GM20000 (cell line): ENCODE measurements at regions not wholly inside any gene's neighbourhood (a gene's known extent, or its start where the extent isn't known, plus 50 kb on each side); places are given as distances from the start of the nearest gene placed in this dataset.

Experiments used
- DNase-seq: peaks from one replicate; pipeline ENCODE4 v3.0.0; 2012; ENCODE audit warnings: low spot score
- TF ChIP-seq, protein P1 (sequence below): IDR thresholded peaks from 2 replicates; pipeline ENCODE4 v1.5.1; 2012; ENCODE audit warnings: mild to moderate bottlenecking, control low read depth; ENCODE audit errors: extremely low read depth, missing control alignments

DNA sequence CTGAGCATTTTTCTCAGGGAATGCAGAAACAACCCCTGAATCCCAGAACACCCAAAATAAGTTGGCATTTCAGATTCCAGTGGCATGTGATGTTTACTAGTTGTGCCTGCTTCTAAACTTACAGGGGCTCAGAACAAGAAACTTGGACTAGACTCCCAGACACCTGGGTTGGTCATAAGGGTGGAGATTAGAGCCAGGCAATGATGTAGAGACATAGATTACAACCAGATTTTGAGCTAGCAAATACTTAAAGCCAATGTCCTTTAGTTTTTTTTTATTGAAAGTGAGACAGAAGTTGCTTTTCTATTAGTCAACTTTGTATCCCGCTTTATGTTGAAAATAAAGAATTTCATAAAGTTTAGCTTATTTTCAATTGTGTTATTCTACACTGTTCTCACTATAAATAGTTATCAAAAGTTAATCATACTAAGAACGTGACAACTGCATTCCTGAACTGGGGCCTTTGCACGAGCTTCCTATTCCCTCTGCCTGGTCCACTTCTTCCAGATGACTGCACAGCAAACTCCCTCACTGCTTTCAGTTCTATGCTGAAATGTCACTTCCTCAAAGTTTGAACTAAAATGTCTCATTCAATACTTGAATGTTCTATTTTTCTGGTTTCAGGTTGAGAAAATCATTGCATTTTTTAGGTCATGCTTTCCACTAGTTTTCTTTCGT, 224.7 kb upstream of the PPP1R2C start:
- TF ChIP-seq, protein P1, sequence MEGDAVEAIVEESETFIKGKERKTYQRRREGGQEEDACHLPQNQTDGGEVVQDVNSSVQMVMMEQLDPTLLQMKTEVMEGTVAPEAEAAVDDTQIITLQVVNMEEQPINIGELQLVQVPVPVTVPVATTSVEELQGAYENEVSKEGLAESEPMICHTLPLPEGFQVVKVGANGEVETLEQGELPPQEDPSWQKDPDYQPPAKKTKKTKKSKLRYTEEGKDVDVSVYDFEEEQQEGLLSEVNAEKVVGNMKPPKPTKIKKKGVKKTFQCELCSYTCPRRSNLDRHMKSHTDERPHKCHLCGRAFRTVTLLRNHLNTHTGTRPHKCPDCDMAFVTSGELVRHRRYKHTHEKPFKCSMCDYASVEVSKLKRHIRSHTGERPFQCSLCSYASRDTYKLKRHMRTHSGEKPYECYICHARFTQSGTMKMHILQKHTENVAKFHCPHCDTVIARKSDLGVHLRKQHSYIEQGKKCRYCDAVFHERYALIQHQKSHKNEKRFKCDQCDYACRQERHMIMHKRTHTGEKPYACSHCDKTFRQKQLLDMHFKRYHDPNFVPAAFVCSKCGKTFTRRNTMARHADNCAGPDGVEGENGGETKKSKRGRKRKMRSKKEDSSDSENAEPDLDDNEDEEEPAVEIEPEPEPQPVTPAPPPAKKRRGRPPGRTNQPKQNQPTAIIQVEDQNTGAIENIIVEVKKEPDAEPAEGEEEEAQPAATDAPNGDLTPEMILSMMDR, result no peak
- peak; percentile 4 for DNase-seq

DNA sequence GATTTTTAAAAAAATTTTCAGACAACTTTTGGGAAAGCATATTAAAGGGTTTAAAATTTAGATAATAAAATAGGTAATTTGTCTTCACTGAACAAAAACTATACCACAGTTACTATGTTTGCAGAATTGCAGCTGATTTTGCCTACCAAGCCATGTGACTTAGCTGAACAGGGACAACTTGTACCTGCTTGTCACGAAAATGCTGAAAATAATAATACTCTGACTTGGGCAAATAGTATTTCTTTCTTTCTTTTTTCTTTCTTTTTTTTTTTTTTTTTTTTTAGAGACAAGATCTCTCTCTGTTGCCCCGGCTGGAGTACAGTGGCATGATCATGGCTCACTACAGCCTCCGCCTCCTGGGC, 225.2 kb upstream of the PPP1R2C start:
- TF ChIP-seq, protein P1, result no peak
- no peak for DNase-seq

DNA sequence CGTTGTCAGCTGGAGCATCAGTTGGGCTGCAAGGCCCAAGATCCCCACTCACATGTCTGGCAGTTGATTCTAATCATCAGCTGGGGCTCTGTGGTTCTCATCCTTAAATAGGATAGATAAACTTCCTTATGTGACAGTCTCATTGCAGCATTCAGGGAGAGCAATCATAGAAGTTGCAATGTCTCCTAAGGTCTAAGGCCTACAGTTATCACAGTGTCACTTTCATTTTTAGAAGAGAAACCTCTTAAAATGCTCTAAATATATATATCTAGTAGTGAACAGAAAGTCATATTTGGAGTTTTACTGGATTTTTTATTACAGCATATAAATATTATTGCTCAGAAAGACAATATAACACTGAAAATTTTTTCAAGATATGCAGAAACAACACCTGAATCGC, 226.0 kb upstream of the PPP1R2C start:
- DNase-seq, result no peak
- TF ChIP-seq, protein P1, result no peak

DNA sequence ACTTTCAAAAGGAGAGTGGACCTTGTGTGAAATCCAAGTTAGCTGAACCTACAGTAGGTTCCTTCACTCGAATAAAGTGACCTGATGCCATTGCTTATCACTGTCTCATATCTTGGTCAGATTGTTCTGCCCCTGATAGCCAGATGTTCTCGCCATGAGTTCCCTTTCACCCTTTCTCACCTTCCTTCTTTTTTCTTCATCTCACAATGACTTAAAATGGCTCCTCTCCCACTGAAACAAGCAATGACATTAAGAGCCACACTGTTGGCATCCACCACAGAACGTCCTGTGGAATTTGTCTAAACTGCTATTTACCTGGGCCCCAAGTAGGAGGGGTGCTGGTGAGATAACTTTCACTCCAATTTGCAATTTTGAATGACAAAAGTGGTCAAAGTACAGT, 227.6 kb upstream of the PPP1R2C start:
- no peak for DNase-seq
- TF ChIP-seq, protein P1, result no peak

DNA sequence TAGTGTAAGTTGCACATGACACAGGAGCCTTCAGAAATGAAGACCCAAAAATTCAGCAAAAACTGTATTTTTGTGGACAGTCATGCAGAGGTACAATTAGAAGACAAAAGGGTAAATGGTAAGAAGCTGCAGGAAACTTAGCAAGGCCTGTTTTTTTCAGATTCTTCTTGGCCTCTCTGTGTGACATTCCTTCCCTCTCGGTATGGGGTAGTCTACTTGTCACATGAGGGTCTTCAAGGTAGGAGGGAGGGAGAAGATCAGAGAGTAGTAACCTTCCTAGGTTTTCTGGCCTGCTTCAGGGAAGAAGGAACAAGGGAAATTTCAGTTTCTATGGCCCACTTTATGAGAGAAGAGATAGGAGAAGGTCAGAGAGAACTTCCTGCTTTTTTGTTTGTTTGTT, 230.4 kb upstream of the PPP1R2C start:
- no peak for DNase-seq
- TF ChIP-seq, protein P1, result no peak

DNA sequence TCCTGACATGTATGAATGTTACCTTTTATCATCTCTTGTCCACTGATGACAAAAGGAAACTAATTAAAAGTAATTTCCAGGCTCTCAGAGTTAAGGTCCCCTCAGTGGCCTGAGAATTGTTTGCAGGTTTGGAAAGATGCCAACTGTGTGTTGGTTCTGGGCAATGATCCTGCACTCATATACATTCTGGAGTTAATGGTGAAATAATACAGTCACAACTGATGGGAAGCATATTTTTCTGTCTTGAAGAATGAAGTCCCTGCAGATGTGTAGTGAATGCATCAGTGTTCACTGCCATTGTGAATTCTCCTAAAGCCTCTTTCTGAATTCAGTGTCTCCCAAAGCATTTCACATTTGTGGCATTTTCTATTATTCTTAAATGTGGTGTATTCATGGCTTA, 238.1 kb upstream of the PPP1R2C start:
- DNase-seq, result no peak
- TF ChIP-seq, protein P1, result no peak

DNA sequence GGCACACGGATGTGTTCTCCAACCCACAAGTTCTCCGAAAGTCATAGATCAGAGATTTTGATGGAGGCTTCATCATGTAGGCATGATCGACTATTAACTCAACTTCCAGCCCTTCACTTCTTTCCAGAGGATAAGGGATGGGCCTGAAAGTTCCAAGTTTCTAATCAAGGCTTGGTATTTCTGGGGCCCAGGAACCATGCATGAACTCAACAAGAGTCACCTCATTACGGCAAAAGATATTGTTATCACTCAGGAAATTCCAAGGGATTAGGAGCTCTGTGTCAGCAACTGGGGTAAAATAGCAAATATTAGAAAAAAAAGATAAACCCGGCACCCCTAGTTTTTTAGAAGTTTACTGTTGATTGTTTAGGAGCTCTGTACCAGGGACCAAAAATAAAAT, 240.1 kb upstream of the PPP1R2C start:
- DNase-seq, result no peak
- TF ChIP-seq, protein P1, result no peak
